Spleen (tissue), 11 donors: ENCODE measurements at regions not wholly inside any gene's neighbourhood (a gene's known extent, or its start where the extent isn't known, plus 50 kb on each side); places are given as distances from the start of the nearest gene placed in this dataset.
A peak's percentile ranks its signal among the peaks of the same experiment; 100 is the strongest.
"Not testable (repeated sequence)": the region's sequence is repeated elsewhere in the genome, so short reads cannot be mapped to it uniquely, and the experiment has no call there.

Experiments
- DNase-seq: peaks from one replicate; pipeline ENCODE4 v3.0.0-alpha.2; 2020
- H3K27ac ChIP-seq, 8 donors: fragments of 200-600 bp; sonication (generic) in 7 of 8; 1 replicate in 4 of 8; 2 replicates in 4 of 8; pipeline versions ENCODE4 v1.5.0 to v1.8.0; 2016 to 2021; ENCODE audit warnings: inconsistent platforms in 4 of 8, mild to moderate bottlenecking in 4 of 8, moderate library complexity in 1 of 8
- H3K27me3 ChIP-seq, 7 donors: fragments of 200-600 bp; sonication (generic) in 6 of 7; replicated peaks in 1 of 7; 1 replicate in 4 of 7; 2 replicates in 3 of 7; pipeline versions ENCODE4 v1.5.0 to v1.8.0; 2016 to 2021; ENCODE audit warnings: inconsistent platforms in 3 of 7, mild to moderate bottlenecking in 1 of 7
- H3K36me3 ChIP-seq, 6 donors: fragments of 200-600 bp; sonication (generic) in 5 of 6; 1 replicate in 4 of 6; 2 replicates in 2 of 6; pipeline versions ENCODE4 v1.5.0 to v1.8.0; 2016 to 2021; ENCODE audit warnings: inconsistent platforms in 2 of 6
- H3K4me1 ChIP-seq, 6 donors: fragments of 200-600 bp; sonication (generic) in 5 of 6; 1 replicate in 3 of 6; 2 replicates in 3 of 6; pipeline versions ENCODE4 v1.5.0 to v1.8.0; 2016 to 2021; ENCODE audit warnings: inconsistent platforms in 3 of 6
- H3K4me3 ChIP-seq, 8 donors: fragments of 200-600 bp; sonication (generic) in 7 of 8; 1 replicate in 4 of 8; 2 replicates in 4 of 8; pipeline versions ENCODE4 v1.5.0 to v1.8.0; 2016 to 2021; ENCODE audit warnings: inconsistent platforms in 4 of 8, mild to moderate bottlenecking in 4 of 8, moderate library complexity in 2 of 8
- H3K9me3 ChIP-seq, 8 donors: fragments of 200-600 bp; sonication (generic) in 7 of 8; 1 replicate in 4 of 8; 2 replicates in 4 of 8; pipeline versions ENCODE4 v1.5.0 to v1.8.0; 2016 to 2021; ENCODE audit warnings: inconsistent platforms in 4 of 8
- POLR2A ChIP-seq, 3 donors: fragments of 450-650 bp; IDR thresholded peaks; one replicate each; pipeline ENCODE4 v1.5.1; 2017; ENCODE audit warnings: antibody characterized with exemption in 3 of 3, mild to moderate bottlenecking in 1 of 3
- POLR2AphosphoS5 ChIP-seq, 3 donors: sonication (generic); formaldehyde crosslinking; IDR thresholded peaks; one replicate each; pipeline ENCODE4 v1.5.1; 2017; ENCODE audit warnings: antibody characterized with exemption in 3 of 3
- WGBS, 5 donors: extraction: QIAGEN DNeasy Blood & Tissue Kit in 3 of 5; methylation state at CpG; one replicate each; pipeline versions ENCODE4 v1.1.5 to v1.1.7; 2013 to 2018; 5-methylcytosine and 5-hydroxymethylcytosine counted together
- intact Hi-C: fragments of 100-400 bp; cut with DNase I; formaldehyde crosslinking; loops from one replicate; pipeline ENCODE4 v1.15.0; 2023; ENCODE audit warnings: low total_unique reads
- TF ChIP-seq, protein P1 (sequence below), 11 experiments: fragments of 200-600 bp in 7 of 11; fragments of 450-650 bp in 4 of 11; sonication (generic) in 4 of 11; IDR thresholded peaks in 8 of 11; conservative IDR thresholded peaks in 3 of 11; 1 replicate in 7 of 11; 2 replicates in 4 of 11; pipeline versions ENCODE4 v1.4.0 to v1.8.0; 2016 to 2021; ENCODE audit warnings: antibody characterized with exemption in 11 of 11, inconsistent platforms in 4 of 11, mild to moderate bottlenecking in 1 of 11
- donor health status: healthy with polysubstance abuse.
- donor health status: DM: no; HTN: no; CAD: no; lungs with moderate emphysema.
- donor health status: DM: no; HTN: no; CAD: no.
- donor health status: Bipolar disorder and iron deficiency.
- donor health status: healthy.
- donor health status: DM: no; HTN: no; CAD: no.
- donor health status: DM: yes; HTN: yes; CAD: no.

DNA sequence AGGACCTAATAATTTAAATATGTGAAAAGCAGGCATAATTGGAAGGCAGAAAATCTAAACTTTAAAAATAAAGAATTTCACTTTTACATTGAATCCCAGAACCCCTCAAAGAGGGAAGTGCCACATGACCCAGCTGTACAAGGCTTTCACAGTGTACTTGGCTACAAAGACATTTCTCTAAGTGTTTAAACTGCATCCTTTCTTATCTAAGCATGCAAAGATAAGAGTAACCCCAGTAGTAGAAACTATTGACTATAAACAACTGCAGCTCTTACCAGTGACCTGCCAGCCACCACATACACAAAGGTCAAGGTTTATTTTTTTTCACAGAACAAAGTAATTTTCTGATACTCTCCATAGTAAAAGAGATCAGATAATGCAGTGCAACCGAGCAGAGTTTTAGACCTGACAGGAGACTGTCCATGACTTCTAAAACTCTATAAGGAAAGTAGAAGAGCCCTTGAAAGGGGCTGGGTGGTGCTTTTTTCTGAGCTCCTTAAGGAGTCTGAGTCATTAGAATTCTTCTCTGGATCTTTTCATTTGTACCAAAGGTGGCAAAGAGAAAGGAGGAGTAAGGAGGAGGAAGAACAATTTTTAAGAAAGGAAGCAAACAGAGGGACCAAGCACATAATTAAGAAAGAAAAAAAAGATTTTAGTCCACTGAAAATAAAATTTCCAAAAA lies 750.6 kb downstream of the PRIM2 start:
- H3K27me3 ChIP-seq, intact Hi-C loops, DNase-seq, H3K4me3 ChIP-seq, H3K36me3 ChIP-seq, H3K9me3 ChIP-seq, H3K4me1 ChIP-seq: not testable (repeated sequence)
- H3K27ac ChIP-seq, result peak overlapping the region in 1 of 8 donors; percentile 38
- 43 to 46% (median 44%) methylated on average over 1 of the region's 1 CpG for WGBS, 5 donors

DNA sequence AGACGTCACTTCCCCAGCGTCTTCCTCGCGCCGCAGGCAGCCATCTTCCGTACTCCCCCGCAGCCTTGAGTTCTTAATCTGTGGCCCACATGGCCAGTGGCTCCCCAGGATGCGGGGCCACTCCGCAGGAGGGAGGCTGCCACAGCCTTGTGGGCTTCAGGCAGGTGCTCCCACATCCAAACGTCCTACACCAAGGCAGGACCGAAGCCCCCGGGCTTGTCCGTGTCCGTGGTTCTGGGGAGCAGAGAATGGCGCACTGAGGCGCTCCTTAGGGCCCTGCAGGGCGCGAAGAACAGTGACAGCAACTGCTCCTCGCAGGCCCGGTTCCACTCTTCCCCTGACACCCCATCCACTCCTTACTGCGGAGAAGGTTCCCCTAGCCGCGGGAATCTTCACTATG lies 755.8 kb downstream of the PRIM2 start:
- Histone ChIP-seq H3K27me3 (no peaks in the 10 kb centered on the region), H3K36me3 (no peaks in the 10 kb centered on the region), H3K4me1 (no peaks in the 10 kb centered on the region), H3K4me3 (no peak overlapping the region), H3K9me3 (no peaks in the 10 kb centered on the region), H3K27ac (no peak overlapping the region)
- intact Hi-C loops, result no loop called here
- DNase-seq, result no peak
- WGBS, 5 donors, result 90 to 95% (median 92%) methylated on average over 23 of the region's 23 CpGs
- no peak for TF ChIP-seq POLR2AphosphoS5 (IDR thresholded peaks at IDR 0.05)
- TF ChIP-seq, protein P1, sequence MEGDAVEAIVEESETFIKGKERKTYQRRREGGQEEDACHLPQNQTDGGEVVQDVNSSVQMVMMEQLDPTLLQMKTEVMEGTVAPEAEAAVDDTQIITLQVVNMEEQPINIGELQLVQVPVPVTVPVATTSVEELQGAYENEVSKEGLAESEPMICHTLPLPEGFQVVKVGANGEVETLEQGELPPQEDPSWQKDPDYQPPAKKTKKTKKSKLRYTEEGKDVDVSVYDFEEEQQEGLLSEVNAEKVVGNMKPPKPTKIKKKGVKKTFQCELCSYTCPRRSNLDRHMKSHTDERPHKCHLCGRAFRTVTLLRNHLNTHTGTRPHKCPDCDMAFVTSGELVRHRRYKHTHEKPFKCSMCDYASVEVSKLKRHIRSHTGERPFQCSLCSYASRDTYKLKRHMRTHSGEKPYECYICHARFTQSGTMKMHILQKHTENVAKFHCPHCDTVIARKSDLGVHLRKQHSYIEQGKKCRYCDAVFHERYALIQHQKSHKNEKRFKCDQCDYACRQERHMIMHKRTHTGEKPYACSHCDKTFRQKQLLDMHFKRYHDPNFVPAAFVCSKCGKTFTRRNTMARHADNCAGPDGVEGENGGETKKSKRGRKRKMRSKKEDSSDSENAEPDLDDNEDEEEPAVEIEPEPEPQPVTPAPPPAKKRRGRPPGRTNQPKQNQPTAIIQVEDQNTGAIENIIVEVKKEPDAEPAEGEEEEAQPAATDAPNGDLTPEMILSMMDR (IDR thresholded peaks at IDR 0.05 in 8 of 11, conservative IDR thresholded peaks at IDR 0.05 in 3 of 11), result no peak
- TF ChIP-seq POLR2A (IDR thresholded peaks at IDR 0.05), result no peak

DNA sequence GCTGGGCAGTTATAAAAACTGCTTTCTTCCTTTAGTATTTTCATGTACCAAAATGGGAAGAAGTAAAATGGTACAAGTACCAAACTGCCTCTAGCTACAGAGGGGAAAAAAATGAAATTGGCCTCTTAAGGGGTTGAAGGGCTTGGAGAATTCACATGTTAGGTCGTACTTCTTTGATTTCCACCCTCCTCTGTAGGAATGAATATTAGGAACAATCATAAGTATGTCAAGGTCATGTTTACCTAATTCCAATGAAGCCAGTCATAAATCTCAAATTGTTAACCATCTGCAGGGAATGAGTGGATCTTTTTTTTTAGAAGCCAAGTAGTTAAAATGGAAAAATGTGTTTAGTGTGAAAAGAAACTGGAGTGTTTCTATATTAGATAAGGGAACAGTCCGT lies 772.6 kb downstream of the PRIM2 start:
- intact Hi-C loops, H3K4me3 ChIP-seq, H3K36me3 ChIP-seq, DNase-seq, H3K4me1 ChIP-seq, H3K27ac ChIP-seq, H3K27me3 ChIP-seq, H3K9me3 ChIP-seq: not testable (repeated sequence)
- WGBS, 5 donors, result 24 to 78% (median 53%) methylated on average over 2 of the region's 2 CpGs

DNA sequence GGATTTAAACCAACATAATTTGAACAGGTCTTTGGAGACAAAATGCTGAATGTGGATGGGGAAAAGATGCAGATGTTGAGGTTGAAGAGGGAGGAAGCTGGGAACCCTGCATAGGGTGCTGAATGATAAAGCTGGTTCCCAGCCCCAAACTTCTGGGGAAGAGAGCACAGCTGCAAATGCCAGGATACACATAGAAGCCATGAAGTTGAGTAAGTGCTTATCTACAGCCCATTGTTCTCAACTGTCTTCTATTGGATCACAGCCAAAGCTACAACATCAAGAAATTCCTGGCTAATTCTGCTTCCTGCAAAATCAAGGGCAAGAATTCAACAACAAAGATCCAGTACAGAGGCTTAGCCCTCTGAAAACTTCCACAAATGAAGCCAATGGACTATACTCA lies 779.8 kb downstream of the PRIM2 start:
- H3K9me3 ChIP-seq, H3K27ac ChIP-seq, H3K36me3 ChIP-seq, intact Hi-C loops, H3K4me1 ChIP-seq, DNase-seq, H3K27me3 ChIP-seq, H3K4me3 ChIP-seq: not testable (repeated sequence)

DNA sequence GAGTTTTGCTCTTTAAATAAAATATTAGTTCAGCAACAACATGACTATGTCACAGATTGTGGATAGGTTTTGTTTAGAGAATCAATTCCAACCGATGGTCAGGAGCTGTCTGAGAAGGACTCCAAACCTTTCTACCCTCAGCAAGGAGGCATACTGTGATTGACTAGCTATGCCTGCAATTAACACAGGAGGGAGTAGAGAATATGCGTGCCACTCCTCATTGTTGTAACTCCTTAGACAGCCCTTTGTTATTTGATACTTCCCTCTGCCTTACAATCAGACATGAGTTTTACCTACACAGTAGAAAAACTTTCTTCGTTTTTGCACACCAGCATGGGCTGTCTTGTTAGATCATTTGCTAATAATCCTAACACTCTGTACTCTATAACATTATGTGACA lies 796.5 kb downstream of the PRIM2 start:
- TF ChIP-seq POLR2A (IDR thresholded peaks at IDR 0.05), result no peak
- TF ChIP-seq, protein P1 (IDR thresholded peaks at IDR 0.05 in 8 of 11, conservative IDR thresholded peaks at IDR 0.05 in 3 of 11), result no peak
- no peak for TF ChIP-seq POLR2AphosphoS5 (IDR thresholded peaks at IDR 0.05)
- Histone ChIP-seq H3K27me3 (no peaks in the 10 kb centered on the region), H3K4me3 (no peak overlapping the region), H3K36me3 (no peaks in the 10 kb centered on the region), H3K9me3 (peaks cover 0 to 5% (median 0%) of the 10 kb centered on the region in 8 donors), H3K4me1 (no peaks in the 10 kb centered on the region), H3K27ac (no peak overlapping the region)
- no peak for DNase-seq
- intact Hi-C loops, result no loop called here
- WGBS, 5 donors, result 25 to 41% (median 29%) methylated on average over 3 of the region's 3 CpGs

DNA sequence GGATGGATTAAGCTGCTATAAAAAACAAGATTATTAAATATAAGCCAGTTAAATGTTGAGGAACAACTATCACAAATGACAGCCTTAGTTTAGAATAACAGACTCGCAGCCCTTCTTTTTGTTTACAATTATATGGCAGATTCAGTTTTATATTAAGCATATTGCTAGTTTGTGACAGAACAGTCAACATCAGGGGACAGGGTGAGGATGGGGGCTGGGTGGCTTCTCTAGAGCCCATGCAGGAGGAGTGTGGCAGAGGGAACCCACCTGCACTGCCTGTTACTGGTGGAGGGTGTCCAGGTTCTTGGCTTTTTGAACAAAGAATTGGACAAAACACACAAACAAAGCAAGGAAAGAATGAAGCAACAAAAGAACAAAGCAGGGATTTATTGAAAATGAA lies 799.7 kb downstream of the PRIM2 start:
- H3K27me3 ChIP-seq, H3K9me3 ChIP-seq, intact Hi-C loops, H3K36me3 ChIP-seq, H3K27ac ChIP-seq, H3K4me1 ChIP-seq, H3K4me3 ChIP-seq, DNase-seq: not testable (repeated sequence)
- WGBS, 5 donors, result 75 to 82% (median 79%) methylated on average over 1 of the region's 1 CpG

DNA sequence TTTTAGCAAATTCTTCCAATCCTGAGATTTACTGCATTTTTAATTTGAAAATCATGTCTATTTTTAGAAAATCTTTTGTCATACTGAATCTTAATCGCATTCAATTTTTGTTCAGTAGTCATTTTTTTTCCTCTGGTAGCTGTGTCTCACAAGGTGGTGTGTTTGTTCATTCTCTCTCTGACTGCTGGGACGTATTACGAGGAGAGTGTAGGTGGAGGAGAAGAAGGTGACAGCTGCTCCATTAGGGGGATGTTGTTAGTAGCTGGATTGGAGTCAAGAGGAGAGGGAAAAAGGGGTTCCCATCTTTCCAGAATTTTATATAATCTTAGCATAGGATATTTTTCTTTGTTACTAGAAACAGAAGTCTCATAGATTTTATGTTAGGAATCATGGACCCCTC lies 804.2 kb downstream of the PRIM2 start:
- intact Hi-C loops, DNase-seq, H3K4me1 ChIP-seq, H3K36me3 ChIP-seq, H3K4me3 ChIP-seq, H3K27ac ChIP-seq, H3K27me3 ChIP-seq, H3K9me3 ChIP-seq: not testable (repeated sequence)
- 85 to 93% (median 91%) methylated on average over 3 of the region's 3 CpGs for WGBS, 5 donors

DNA sequence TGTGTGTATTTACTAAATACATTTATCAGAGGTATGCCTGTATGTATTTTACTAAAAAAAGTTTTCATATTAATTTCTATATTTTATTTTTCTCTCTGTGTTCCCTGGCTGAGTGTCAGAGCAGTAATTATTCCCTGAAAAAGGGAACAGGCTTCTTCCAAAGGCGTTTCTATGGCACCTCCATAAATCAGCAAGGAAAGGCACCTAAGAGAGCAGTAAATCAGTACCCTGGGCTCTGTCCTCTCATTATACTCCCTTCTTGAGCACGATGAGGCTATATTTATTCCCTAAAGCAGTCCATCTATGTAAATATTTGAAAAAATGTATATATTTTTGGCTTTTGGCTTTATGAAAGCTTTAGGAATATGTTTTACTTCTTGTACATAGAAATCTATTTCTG lies 806.3 kb downstream of the PRIM2 start:
- intact Hi-C loops, H3K27me3 ChIP-seq, H3K27ac ChIP-seq, H3K9me3 ChIP-seq, H3K36me3 ChIP-seq, DNase-seq, H3K4me1 ChIP-seq, H3K4me3 ChIP-seq: not testable (repeated sequence)
- 29 to 40% (median 31%) methylated on average over 2 of the region's 2 CpGs for WGBS, 5 donors

DNA sequence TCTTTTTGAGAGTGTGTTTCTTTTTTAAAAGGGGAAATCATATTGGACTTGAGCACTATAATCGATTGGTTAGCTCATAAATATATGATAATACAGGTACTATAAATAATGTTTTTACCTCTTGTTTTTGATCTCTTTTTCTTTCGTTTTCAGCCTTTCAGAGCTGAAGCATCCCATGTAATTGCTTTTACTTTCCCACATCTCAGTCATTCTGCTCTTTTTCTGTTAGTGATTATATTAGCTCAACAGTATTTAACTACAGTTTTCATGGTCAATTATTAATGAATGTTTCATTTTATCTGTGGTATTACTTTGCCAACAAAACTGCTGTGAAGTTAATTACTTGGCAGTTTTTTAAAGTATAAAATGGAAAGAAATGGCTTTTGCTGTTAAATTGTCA lies 811.1 kb downstream of the PRIM2 start:
- H3K27me3 ChIP-seq, H3K36me3 ChIP-seq, intact Hi-C loops, H3K27ac ChIP-seq, H3K4me3 ChIP-seq, H3K4me1 ChIP-seq, DNase-seq: not testable (repeated sequence)
- H3K9me3 ChIP-seq, result peaks cover 0 to 18% (median 8%) of the 10 kb centered on the region in 8 donors
- 72 to 82% (median 77%) methylated on average over 2 of the region's 2 CpGs for WGBS, 5 donors
